ENCODE measurements at regions not wholly inside any gene's neighbourhood (a gene's known extent, or its start where the extent isn't known, plus 50 kb on each side); places are given as distances from the start of the nearest gene placed in this dataset.
"Not testable (repeated sequence)": the region's sequence is repeated elsewhere in the genome, so short reads cannot be mapped to it uniquely, and the experiment has no call there.

DNA sequence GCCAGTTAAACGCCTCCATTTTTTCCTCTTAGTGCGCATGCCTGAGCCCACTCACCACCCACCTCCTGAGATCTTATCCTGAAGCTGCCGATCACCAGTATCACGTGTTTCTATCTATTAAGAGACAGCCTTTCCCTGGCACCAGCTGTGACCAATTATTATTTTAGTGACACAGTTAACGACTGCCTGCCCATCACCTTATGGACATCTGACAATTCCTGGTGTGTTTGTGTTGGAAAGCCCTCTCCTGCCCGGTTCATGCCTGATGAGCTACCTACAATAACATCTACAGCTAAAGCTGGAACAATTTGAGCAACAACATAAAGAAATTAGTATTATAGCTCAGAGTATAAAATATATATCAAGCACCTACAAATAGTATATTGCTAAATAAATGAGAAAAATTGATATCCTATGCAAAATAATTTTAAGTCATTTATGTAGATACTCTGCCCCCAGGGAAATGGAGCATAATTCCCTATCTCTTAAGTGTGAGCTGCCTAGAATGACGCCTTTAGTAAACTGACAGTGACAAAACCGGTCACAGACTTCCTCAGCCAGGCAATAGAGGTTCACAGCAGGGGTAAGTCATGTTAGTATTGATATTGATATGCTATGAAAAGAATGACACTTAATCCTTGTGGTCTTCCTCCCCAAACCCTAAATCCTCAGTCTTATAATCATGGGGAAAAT lies 862.2 kb downstream of the TRAM1L1 start:
- Mint-ChIP-seq H3K27me3 (no peaks in the 10 kb centered on the region), H3K4me3 (no peak overlapping the region), H3K36me3 (no peaks in the 10 kb centered on the region), H3K27ac (no peak overlapping the region), H3K9me3 (peaks cover 1% of the 10 kb centered on the region), H3K4me1 (no peaks in the 10 kb centered on the region)
- POLR2A ChIA-PET = no interaction called here
- DNase-seq = no peak
- ATAC-seq (ENCODE audit: low read depth) = no peak

GRCh38 chr4:116217781-116218180 lies 867.6 kb downstream of the TRAM1L1 start:
- Mint-ChIP-seq H3K36me3 (no peaks in the 10 kb centered on the region), H3K27me3 (no peaks in the 10 kb centered on the region), H3K27ac (no peak overlapping the region), H3K4me1 (no peaks in the 10 kb centered on the region), H3K4me3 (no peak overlapping the region), H3K9me3 (peaks cover 1% of the 10 kb centered on the region)
- POLR2A ChIA-PET = no interaction called here
- no peak for DNase-seq
- no peak for ATAC-seq (ENCODE audit: low read depth)

DNA sequence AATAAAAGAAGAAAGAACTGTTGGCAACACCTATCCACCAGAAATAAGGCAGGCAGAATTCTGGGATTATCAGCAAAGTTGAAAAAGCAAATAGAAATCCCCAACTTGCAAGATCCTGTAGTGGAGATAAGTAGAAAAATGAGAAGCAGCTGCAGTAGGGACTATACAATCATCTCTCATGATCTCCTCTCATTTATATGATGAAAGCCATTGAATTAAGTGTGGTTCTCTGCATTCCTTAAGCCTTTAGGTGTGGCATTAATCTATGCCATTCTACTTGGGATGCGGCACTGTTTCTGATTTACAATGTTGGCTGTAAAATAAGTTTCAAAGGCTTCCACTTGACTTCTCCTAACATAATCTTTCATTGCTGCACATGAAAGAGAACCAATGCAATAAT lies 869.8 kb downstream of the TRAM1L1 start:
- POLR2A ChIA-PET = no interaction called here
- no peak for ATAC-seq (ENCODE audit: low read depth)
- Mint-ChIP-seq H3K4me1 (no peaks in the 10 kb centered on the region), H3K9me3 (no peaks in the 10 kb centered on the region), H3K27me3 (no peaks in the 10 kb centered on the region), H3K4me3 (no peak overlapping the region), H3K36me3 (no peaks in the 10 kb centered on the region), H3K27ac (no peak overlapping the region)
- no peak for DNase-seq

- Mint-ChIP-seq H3K4me1 (no peaks in the 10 kb centered on the region), H3K4me3 (no peak overlapping the region), H3K27me3 (no peaks in the 10 kb centered on the region), H3K36me3 (no peaks in the 10 kb centered on the region), H3K27ac (no peak overlapping the region), H3K9me3 (no peaks in the 10 kb centered on the region)
- DNase-seq (no peak), ATAC-seq (ENCODE audit: low read depth) (no peak)
- POLR2A ChIA-PET = no interaction called here
These were observed 882.9 kb downstream of the TRAM1L1 start for GRCh38 chr4:116202524-116202923.

DNA sequence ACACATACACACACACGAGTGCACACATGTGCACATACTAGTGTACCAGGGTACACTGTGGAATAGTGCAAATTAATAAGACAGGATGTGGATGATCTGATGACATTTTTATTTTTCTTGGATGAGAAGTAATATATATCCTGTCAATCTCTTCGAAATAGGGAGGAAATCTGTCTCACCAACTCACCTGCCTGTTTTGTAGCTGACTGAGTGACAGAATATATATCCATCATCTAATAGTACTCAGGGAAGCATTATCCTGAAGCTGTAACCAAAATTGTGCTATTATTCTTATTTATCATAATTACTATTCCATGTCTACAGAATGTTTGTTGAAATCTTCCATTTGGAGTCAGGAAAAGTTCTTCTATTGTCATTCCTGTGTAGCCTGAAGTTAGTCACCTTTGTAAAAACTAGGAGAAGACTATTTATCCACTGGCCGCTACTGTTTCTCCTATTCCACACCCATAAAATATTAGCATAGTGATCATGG lies 888.0 kb downstream of the TRAM1L1 start:
- Mint-ChIP-seq H3K27ac (no peak overlapping the region), H3K9me3 (no peaks in the 10 kb centered on the region)
- POLR2A ChIA-PET = no interaction called here

GRCh38 chr4:116183241-116183640 lies 902.1 kb downstream of the TRAM1L1 start:
- Mint-ChIP-seq H3K4me1 (no peaks in the 10 kb centered on the region), H3K27me3 (no peaks in the 10 kb centered on the region), H3K36me3 (no peaks in the 10 kb centered on the region), H3K27ac (no peak overlapping the region), H3K9me3 (no peaks in the 10 kb centered on the region), H3K4me3 (no peak overlapping the region)
- ATAC-seq (ENCODE audit: low read depth) (no peak), DNase-seq (no peak)
- POLR2A ChIA-PET = no interaction called here

More for the DNA sequence above, 888.0 kb downstream of the TRAM1L1 start:
- Mint-ChIP-seq H3K36me3 (no peaks in the 10 kb centered on the region), H3K27me3 (no peaks in the 10 kb centered on the region), H3K4me3 (no peak overlapping the region), H3K4me1 (no peaks in the 10 kb centered on the region)
- no peak for ATAC-seq (ENCODE audit: low read depth)
- no peak for DNase-seq

- H3K4me1 Mint-ChIP-seq = no peaks in the 10 kb centered on the region
- H3K9me3 Mint-ChIP-seq = no peaks in the 10 kb centered on the region
- H3K27ac Mint-ChIP-seq = no peak overlapping the region
- H3K27me3 Mint-ChIP-seq = no peaks in the 10 kb centered on the region
- no peak overlapping the region for H3K4me3 Mint-ChIP-seq
- H3K36me3 Mint-ChIP-seq = no peaks in the 10 kb centered on the region
- DNase-seq (no peak), ATAC-seq (ENCODE audit: low read depth) (no peak)
- POLR2A ChIA-PET = no interaction called here
These were observed 905.2 kb downstream of the TRAM1L1 start for GRCh38 chr4:116180157-116180601.

DNA sequence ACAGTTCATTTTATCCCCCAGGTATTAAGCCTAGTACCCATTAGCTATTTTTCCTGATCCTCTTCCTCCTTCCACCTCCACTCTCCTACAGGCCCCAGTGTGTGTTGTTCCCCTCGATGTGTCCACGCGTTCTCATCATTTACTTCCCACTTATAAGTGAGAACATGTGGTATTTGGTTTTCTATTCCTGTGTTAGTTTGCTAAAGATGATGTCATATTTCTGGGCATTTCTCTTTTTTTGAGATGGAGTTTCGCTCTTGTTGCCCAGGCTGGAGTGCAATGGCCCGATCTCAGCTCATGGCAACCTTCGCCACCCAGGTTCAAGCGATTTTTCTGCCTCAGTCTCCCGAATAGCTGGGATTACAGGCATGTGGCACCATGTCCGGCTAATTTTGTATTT lies 934.0 kb downstream of the TRAM1L1 start:
- ATAC-seq (ENCODE audit: low read depth); POLR2A ChIA-PET; H3K36me3 Mint-ChIP-seq; H3K4me3 Mint-ChIP-seq; DNase-seq; H3K9me3 Mint-ChIP-seq; H3K27ac Mint-ChIP-seq; H3K27me3 Mint-ChIP-seq; H3K4me1 Mint-ChIP-seq: not testable (repeated sequence)

- no peaks in the 10 kb centered on the region for H3K36me3 Mint-ChIP-seq
- POLR2A ChIA-PET = no interaction called here
- no peak overlapping the region for H3K4me3 Mint-ChIP-seq
- no peaks in the 10 kb centered on the region for H3K27me3 Mint-ChIP-seq
- no peak overlapping the region for H3K27ac Mint-ChIP-seq
- DNase-seq = no peak
- no peaks in the 10 kb centered on the region for H3K9me3 Mint-ChIP-seq
- no peak for ATAC-seq (ENCODE audit: low read depth)
- H3K4me1 Mint-ChIP-seq = no peaks in the 10 kb centered on the region
These were observed 935.2 kb downstream of the TRAM1L1 start for GRCh38 chr4:116150152-116150551.

DNA sequence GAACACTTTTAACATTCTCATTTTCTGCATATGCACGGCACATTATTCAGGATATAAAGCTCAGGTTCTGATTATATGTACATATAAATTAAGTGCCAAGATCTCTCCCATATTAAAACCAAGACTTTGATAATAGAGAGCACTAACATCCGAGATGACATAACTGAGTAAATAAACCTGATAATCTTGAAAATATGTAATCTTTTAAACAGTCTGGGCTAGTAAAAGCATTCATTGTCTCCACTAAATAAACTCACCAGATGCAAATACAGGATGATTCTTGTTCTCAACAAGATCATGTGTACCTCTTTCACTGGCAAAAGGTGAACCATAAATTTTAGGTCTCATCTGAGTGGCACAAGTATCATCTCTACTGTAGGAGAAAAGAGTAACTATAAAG lies 942.2 kb downstream of the TRAM1L1 start:
- Mint-ChIP-seq H3K4me1 (no peaks in the 10 kb centered on the region), H3K36me3 (no peaks in the 10 kb centered on the region), H3K9me3 (no peaks in the 10 kb centered on the region), H3K4me3 (no peak overlapping the region), H3K27me3 (no peaks in the 10 kb centered on the region), H3K27ac (no peak overlapping the region)
- ATAC-seq (ENCODE audit: low read depth) (no peak), DNase-seq (no peak)
- POLR2A ChIA-PET = no interaction called here

- DNase-seq (no peak), ATAC-seq (ENCODE audit: low read depth) (no peak)
- H3K27ac Mint-ChIP-seq = no peak overlapping the region
- no peaks in the 10 kb centered on the region for H3K4me1 Mint-ChIP-seq
- POLR2A ChIA-PET = no interaction called here
- H3K27me3 Mint-ChIP-seq = no peaks in the 10 kb centered on the region
- no peaks in the 10 kb centered on the region for H3K9me3 Mint-ChIP-seq
- no peak overlapping the region for H3K4me3 Mint-ChIP-seq
- H3K36me3 Mint-ChIP-seq = no peaks in the 10 kb centered on the region
These were observed 952.4 kb downstream of the TRAM1L1 start for GRCh38 chr4:116132946-116133345.

- POLR2A ChIA-PET = no interaction called here
- no peak overlapping the region for H3K4me3 Mint-ChIP-seq
- no peaks in the 10 kb centered on the region for H3K9me3 Mint-ChIP-seq
- ATAC-seq (ENCODE audit: low read depth) (no peak), DNase-seq (no peak)
- H3K27ac Mint-ChIP-seq = no peak overlapping the region
- H3K27me3 Mint-ChIP-seq = no peaks in the 10 kb centered on the region
- H3K36me3 Mint-ChIP-seq = no peaks in the 10 kb centered on the region
- H3K4me1 Mint-ChIP-seq = no peaks in the 10 kb centered on the region
These were observed 958.6 kb downstream of the TRAM1L1 start for GRCh38 chr4:116126794-116127193.

DNA sequence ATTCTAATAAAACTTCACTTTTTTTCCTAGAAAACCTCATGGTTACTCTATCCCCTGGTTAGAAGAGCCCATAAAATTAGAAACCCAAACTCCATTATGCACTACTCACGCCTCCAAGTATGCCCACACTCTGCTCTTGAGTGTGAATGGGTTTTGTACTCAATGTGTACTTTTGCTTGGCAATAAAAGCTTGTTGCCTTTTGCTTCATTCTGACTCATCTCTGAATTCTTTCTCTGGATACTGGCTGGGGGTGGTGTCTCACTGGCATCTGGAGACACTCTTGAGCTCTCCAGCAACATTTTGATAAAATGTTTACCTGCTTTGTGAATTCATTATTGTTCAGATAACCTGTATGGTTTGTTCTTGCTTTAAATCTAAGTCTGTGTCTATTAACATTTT lies 963.3 kb downstream of the TRAM1L1 start:
- no peaks in the 10 kb centered on the region for H3K27me3 Mint-ChIP-seq
- H3K9me3 Mint-ChIP-seq = no peaks in the 10 kb centered on the region
- DNase-seq (no peak), ATAC-seq (ENCODE audit: low read depth) (no peak)
- POLR2A ChIA-PET = no interaction called here
- no peak overlapping the region for H3K27ac Mint-ChIP-seq
- no peak overlapping the region for H3K4me3 Mint-ChIP-seq
- no peaks in the 10 kb centered on the region for H3K4me1 Mint-ChIP-seq
- no peaks in the 10 kb centered on the region for H3K36me3 Mint-ChIP-seq

DNA sequence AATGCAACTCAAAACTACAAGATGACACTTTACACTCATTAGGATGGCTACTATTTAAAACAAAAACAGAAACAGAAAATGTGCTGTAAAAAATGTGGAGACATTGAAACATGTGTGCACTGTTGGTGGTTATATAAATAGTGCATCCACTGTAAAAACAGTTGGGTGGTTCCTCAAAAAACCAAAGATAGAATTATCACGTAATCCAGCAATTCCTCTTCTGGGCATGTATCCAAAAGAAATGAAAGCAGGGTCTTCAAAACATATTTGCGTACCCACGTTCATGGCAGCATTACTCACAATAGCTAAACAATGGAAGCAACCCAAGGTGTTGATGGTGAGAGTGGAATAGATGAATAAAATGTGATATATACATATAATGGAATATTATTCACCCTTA lies 967.2 kb downstream of the TRAM1L1 start:
- no peak for DNase-seq

DNA sequence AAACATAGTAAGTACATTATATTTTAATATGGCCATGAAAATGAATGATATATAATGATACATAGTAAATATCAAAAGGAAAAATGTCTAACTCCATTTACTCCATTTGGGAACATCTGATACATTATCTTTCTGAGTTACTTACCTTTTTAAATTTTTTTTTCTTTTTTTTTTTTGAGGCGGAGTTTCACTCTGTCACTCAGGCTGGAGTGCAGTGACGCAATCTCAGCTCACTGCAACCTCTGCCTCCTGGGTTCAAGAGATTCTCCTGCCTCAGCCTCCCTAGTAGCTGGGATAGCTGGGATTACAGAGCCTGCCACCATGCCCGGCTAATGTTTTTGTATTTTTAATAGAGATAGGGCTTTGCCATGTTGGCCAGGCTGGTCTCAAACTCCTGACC lies 972.5 kb downstream of the TRAM1L1 start:
- POLR2A ChIA-PET; H3K36me3 Mint-ChIP-seq; H3K9me3 Mint-ChIP-seq; H3K4me3 Mint-ChIP-seq; DNase-seq; ATAC-seq (ENCODE audit: low read depth); H3K4me1 Mint-ChIP-seq; H3K27ac Mint-ChIP-seq; H3K27me3 Mint-ChIP-seq: not testable (repeated sequence)

More for the DNA sequence above, 967.2 kb downstream of the TRAM1L1 start:
- H3K9me3 Mint-ChIP-seq = no peaks in the 10 kb centered on the region
- H3K4me1 Mint-ChIP-seq = no peaks in the 10 kb centered on the region
- no peaks in the 10 kb centered on the region for H3K36me3 Mint-ChIP-seq
- no peak overlapping the region for H3K4me3 Mint-ChIP-seq
- ATAC-seq (ENCODE audit: low read depth) = no peak
- POLR2A ChIA-PET = no interaction called here
- H3K27ac Mint-ChIP-seq = no peak overlapping the region
- H3K27me3 Mint-ChIP-seq = no peaks in the 10 kb centered on the region
